ENCODE measurements at regions not wholly inside any gene's neighbourhood (a gene's known extent, or its start where the extent isn't known, plus 50 kb on each side); places are given as distances from the start of the nearest gene placed in this dataset.

GRCh38 chr9:87118594-87118993 lies 171.3 kb upstream of the GAS1 start:
- no peak for DNase-seq (ENCODE audit: low read depth in 3 of 3)

GRCh38 chr9:87119328-87119881 lies 172.1 kb upstream of the GAS1 start:
- DNase-seq (ENCODE audit: low read depth in 3 of 3) = no peak

- DNase-seq (ENCODE audit: low read depth in 3 of 3) = no peak
Measured at GRCh38 chr9:87120610-87121009, 173.3 kb upstream of the GAS1 start.

GRCh38 chr9:87122947-87123685 lies 175.8 kb upstream of the GAS1 start:
- DNase-seq (ENCODE audit: low read depth in 3 of 3) = peak in 1 of 3 experiments; percentile 2

- DNase-seq (ENCODE audit: low read depth in 3 of 3) = no peak
Measured at GRCh38 chr9:87123830-87124229, 176.5 kb upstream of the GAS1 start.

GRCh38 chr9:87125819-87126218 lies 178.5 kb upstream of the GAS1 start:
- no peak for DNase-seq (ENCODE audit: low read depth in 3 of 3)

- no peak for DNase-seq (ENCODE audit: low read depth in 3 of 3)
Measured at GRCh38 chr9:87127543-87127942, 180.2 kb upstream of the GAS1 start.

GRCh38 chr9:87127978-87128614 lies 180.8 kb upstream of the GAS1 start:
- no peak for DNase-seq (ENCODE audit: low read depth in 3 of 3)

- no peak for DNase-seq (ENCODE audit: low read depth in 3 of 3)
Measured at GRCh38 chr9:87128844-87129493, 181.7 kb upstream of the GAS1 start.

- no peak for DNase-seq (ENCODE audit: low read depth in 3 of 3)
Measured at GRCh38 chr9:87135074-87135473, 187.8 kb upstream of the GAS1 start.

GRCh38 chr9:87137718-87138117 lies 190.4 kb upstream of the GAS1 start:
- DNase-seq (ENCODE audit: low read depth in 3 of 3) = no peak

GRCh38 chr9:87138128-87139040 lies 191.1 kb upstream of the GAS1 start:
- no peak for DNase-seq (ENCODE audit: low read depth in 3 of 3)

- no peak for DNase-seq (ENCODE audit: low read depth in 3 of 3)
Measured at GRCh38 chr9:87139099-87139730, 191.9 kb upstream of the GAS1 start.

- no peak for DNase-seq (ENCODE audit: low read depth in 3 of 3)
Measured at GRCh38 chr9:87140142-87140541, 192.8 kb upstream of the GAS1 start.

GRCh38 chr9:87140605-87141109 lies 193.4 kb upstream of the GAS1 start:
- no peak for DNase-seq (ENCODE audit: low read depth in 3 of 3)

- no peak for DNase-seq (ENCODE audit: low read depth in 3 of 3)
Measured at GRCh38 chr9:87141124-87141523, 193.8 kb upstream of the GAS1 start.

- DNase-seq (ENCODE audit: low read depth in 3 of 3) = no peak
Measured at GRCh38 chr9:87146933-87147332, 199.6 kb upstream of the GAS1 start.

- no peak for DNase-seq (ENCODE audit: low read depth in 3 of 3)
Measured at GRCh38 chr9:87147839-87148238, 200.5 kb upstream of the GAS1 start.

- no peak for DNase-seq (ENCODE audit: low read depth in 3 of 3)
Measured at GRCh38 chr9:87148331-87149104, 201.2 kb upstream of the GAS1 start.

- no peak for DNase-seq (ENCODE audit: low read depth in 3 of 3)
Measured at GRCh38 chr9:87149799-87150198, 202.5 kb upstream of the GAS1 start.
